Fibroblast of the aortic adventitia (primary cell): ENCODE measurements at regions not wholly inside any gene's neighbourhood (a gene's known extent, or its start where the extent isn't known, plus 50 kb on each side); places are given as distances from the start of the nearest gene placed in this dataset. TPM values are rescaled to one million over a fixed set of nuclear protein-coding genes. Genes with fewer than 3 reads are reported as not detected.
A peak's percentile ranks its signal among the peaks of the same experiment; 100 is the strongest.
"Not testable (repeated sequence)": the region's sequence is repeated elsewhere in the genome, so short reads cannot be mapped to it uniquely, and the experiment has no call there.

Experiments used
- DNase-seq: peaks from one replicate; pipeline ENCODE4 v3.0.0-alpha.2; 2010; ENCODE audit warnings: low read depth
- H3K4me3 ChIP-seq: 2 replicates; pipeline ENCODE4 v1.5.1; 2011; ENCODE audit warnings: low read depth, mild to moderate bottlenecking, control low read depth, low read length, moderate library complexity
- small RNA-seq: library from RNA; depleted of rRNA; stranded (forward); fragments of <200 nt; gene quantifications from one replicate; pipeline ENCODE3, GENCODE V24; 2012
- TF ChIP-seq, protein P1 (sequence below): IDR thresholded peaks from 2 replicates; pipeline ENCODE4 v1.5.1; 2011; ENCODE audit warnings: mild to moderate bottlenecking, low read length, control low read depth, inconsistent platforms; ENCODE audit not compliant: insufficient read depth

DNA sequence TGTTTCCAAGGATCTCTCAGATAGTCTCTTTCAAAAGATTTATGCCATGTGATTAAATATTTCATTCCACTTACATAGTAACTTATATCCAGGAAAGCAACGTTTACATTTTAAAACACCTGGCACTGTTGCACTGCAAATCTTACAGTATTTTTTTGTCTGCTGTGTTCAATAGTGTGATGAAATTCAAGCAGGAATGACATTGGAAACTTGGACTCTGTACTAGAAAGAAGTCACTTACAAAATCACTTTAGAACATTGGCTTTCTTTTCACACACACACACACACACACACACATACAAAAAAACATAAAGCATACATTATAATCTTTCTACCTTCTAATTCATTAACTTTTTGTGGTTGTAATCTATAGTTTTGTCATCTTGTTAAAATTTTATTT is 66.2 kb upstream of the USP15 start:
- H3K4me3 ChIP-seq = no peak overlapping the region
- no peak for DNase-seq
- TF ChIP-seq, protein P1, sequence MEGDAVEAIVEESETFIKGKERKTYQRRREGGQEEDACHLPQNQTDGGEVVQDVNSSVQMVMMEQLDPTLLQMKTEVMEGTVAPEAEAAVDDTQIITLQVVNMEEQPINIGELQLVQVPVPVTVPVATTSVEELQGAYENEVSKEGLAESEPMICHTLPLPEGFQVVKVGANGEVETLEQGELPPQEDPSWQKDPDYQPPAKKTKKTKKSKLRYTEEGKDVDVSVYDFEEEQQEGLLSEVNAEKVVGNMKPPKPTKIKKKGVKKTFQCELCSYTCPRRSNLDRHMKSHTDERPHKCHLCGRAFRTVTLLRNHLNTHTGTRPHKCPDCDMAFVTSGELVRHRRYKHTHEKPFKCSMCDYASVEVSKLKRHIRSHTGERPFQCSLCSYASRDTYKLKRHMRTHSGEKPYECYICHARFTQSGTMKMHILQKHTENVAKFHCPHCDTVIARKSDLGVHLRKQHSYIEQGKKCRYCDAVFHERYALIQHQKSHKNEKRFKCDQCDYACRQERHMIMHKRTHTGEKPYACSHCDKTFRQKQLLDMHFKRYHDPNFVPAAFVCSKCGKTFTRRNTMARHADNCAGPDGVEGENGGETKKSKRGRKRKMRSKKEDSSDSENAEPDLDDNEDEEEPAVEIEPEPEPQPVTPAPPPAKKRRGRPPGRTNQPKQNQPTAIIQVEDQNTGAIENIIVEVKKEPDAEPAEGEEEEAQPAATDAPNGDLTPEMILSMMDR = no peak

DNA sequence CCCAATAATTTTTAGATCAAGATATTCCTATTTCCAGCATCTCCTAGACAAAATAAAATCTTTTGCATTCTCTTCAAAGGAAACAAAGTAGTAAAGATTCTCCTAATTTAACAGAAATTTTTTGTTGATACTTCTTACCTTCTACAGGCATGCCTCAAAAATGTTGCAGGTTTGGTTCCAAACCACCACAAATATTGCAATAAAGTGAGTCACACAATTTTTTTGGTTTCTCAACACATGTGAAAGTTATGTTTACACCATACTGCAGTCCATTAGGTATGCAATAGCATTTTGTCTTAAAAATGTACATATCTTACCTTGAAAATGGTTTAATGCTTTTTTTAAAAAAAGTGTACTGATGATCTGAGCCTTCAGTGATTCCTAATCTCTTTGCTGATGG is 65.6 kb upstream of the USP15 start:
- DNase-seq = peak; percentile 21
- TF ChIP-seq, protein P1 = no peak
- no peak overlapping the region for H3K4me3 ChIP-seq

DNA sequence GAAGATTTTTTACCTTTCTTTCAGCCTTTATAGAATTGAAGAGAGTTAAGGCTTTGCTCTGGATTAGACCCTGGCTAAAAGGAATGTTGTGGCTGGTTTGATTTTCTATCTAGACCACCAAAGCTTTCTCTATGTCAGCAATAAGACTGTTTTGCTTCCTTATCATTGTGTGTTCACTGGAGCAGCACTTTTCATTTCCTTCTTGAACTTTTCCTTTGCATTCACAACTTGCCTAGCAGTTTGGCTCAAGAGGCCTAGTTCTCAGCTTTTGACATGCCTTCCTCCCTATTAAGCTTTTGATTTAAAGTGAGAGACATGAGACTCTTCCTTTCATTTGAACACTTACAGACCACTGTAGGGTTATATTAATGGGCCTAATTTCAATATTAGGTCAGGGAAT is 64.1 kb upstream of the USP15 start:
- TF ChIP-seq, protein P1 = no peak
- H3K4me3 ChIP-seq = no peak overlapping the region
- DNase-seq = no peak

DNA sequence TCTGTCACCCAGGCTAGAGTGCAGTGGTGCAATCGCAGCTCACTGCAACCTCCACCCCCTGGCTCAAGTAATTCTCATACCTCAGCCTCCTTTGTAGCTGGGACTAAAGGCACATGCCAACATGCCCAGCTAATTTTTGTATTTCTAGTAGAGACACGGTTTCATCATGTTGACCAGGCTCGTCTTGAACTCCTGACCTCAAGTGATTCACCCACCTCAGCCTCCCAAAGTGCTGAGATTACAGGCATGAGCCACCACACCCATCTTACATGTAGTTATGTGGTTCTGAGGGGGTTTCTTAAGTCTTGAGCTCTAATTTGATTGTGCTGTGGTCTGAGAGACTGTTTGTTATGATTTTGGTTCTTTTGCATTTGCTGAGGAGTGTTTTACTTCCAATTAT is 57.3 kb upstream of the USP15 start:
- DNase-seq, H3K4me3 ChIP-seq: not testable (repeated sequence)

DNA sequence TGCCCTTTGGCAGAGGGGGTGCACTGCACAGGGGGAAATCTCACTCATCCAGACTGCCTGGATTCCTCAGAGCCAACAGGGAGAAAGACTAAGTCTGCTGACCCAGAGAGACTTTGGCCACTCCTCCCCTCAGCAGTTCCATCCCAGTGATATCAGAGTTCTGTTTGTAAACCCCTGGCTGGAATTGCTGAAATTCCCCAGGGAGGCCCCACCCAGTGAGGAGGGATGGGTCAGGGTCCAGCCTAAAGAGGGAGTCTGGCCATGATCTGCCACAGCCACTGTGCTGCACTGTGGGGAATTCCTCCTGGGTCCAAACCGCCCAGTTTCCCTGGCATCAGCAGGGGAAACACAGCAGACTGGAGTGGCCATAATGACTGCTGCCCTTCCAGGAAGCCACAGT is 54.9 kb upstream of the USP15 start:
- H3K4me3 ChIP-seq = no peak overlapping the region
- DNase-seq = no peak
- TF ChIP-seq, protein P1 = no peak

DNA sequence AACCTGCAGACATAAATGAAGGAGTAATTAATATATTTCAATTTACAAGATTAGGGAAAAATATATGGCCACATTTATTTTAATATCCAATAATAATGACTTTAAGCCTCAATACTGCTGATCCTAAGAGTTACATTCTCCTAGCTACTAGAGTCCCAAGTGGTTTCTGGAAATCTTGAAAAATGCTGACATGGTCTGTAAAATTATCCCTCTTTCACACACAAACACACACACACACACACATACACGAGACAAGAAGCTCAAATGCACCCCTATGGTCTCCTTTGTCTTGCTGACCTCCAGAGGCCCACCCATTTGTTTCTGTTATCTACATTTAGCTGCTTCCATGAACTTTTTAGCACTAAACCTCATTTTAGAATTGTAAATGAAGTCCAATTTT is 53.0 kb upstream of the USP15 start:
- TF ChIP-seq, protein P1 = no peak
- DNase-seq = no peak
- H3K4me3 ChIP-seq = no peak overlapping the region

Small RNA genes in the stretch of these regions (small RNA-seq; reads per million reads assigned to genes)
- not detected for gene RF00019
- not detected for gene RF00413
